HK-2 (cell line): ENCODE measurements at regions not wholly inside any gene's neighbourhood (a gene's known extent, or its start where the extent isn't known, plus 50 kb on each side); places are given as distances from the start of the nearest gene placed in this dataset.
A peak's percentile ranks its signal among the peaks of the same experiment; 100 is the strongest.

Experiments used
- DNase-seq: peaks from one replicate; pipeline ENCODE4 v3.0.0-alpha.2; 2018; ENCODE audit not compliant: unreplicated experiment

DNA sequence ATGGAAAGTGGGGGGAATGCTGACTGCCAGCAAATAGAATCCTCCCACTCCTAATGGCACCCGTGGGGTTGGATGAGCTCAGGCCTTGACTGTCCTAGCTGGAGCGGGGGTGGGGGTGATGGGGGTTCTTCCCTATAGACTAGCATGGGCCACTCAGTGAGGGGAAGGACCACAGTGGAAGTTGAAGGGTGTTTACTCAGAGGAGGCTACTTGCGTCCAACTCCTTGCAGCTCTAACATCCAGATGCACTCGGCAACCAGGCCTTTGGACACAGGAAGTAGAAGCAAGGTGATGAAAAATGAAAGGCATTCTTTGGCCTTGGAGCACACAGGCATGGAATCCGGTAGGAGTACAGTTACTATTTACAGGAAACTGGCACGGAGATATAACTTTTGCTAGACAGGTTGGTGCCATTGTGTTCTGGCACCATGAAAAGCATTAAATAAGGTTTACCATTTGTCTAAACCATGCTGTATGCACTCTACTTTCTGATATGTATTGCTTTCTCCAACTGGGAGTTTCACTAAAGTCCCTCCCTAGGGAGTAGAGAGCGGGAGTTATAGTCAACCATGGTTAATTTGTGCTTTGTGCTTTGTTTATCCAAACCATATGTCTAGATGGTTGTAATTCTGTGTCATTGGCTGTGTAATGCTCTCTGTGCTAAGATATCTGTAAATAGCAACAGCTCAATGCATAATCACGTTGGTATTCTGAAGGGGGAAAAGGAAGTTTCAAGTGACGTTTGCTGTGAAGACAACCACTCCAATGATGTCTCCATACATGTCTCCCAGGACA lies 125.3 kb downstream of the TSHZ3 start:
- DNase-seq = no peak

DNA sequence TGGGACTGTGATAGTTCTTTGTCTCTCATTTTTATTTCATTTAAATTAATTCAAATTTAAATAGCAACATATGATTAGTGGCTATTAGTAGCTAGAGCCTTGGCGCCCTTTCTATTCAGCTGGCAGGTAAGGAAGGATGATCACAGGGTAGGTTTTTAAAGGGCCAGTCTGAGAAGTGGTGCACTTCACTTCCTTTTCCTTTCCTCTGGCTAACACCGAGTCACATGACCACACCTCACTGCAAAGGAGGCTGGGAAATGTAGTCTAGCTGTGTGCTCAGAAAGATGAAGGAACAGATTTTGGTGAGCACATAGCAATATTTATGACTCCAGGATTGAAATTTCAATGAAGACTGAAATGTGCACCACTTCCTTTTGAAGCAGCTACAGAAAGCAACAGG lies 128.7 kb downstream of the TSHZ3 start:
- no peak for DNase-seq

DNA sequence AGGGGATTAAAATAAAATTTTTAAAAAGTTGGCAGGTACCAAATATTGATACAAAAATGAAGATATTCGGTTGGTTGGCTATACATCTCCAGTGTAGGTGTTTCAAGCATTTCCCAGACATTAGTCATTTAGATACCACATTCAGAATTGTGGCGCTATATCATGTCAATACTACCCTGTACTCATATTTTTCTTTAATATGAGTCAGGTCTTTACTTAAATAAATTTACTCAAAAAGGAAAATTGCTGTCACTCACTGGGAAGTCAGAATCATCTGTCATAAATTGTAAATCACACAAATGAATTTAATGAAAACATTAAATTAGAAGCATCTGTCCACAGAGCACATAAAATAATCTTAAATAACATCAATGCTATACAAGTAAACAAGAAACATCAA lies 134.2 kb downstream of the TSHZ3 start:
- no peak for DNase-seq

DNA sequence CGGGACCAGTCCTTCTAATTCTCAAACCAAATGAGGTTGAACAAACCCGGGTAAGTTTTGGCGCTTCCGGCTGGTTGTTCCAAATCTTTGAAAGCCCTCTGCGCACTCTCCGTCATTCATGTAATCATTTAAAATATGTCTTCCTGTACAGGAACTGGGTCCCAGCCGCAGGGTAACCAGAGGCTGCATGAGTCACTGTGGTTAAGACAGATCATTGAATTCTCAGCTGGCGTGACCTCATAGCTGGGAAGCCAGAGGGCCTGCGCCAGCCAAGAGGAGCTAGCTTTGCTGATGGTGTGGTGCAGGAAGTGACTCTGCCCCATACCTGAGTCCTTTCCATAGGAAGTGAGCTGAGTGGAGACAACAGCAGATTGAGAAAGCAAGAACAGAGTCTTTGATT lies 135.2 kb downstream of the TSHZ3 start:
- DNase-seq = peak; percentile 92

DNA sequence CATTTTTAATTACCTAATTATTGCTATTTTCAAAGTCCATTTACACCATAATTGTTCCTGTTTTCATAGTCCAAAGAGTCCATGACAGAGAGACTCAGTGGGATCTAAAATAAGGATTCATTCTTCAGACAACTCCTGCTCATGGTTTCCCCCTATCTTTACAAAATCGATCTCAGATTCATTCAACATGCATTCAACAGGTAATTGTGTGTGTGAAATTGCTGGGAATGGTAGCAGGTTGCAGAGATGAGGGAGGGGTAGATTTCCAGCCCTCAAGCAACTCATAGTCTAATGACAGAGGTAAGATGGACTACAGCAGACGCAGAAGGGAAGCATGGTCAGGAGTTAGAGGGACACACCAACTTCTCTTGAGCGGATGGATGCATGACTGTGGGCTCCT lies 138.1 kb downstream of the TSHZ3 start:
- no peak for DNase-seq

DNA sequence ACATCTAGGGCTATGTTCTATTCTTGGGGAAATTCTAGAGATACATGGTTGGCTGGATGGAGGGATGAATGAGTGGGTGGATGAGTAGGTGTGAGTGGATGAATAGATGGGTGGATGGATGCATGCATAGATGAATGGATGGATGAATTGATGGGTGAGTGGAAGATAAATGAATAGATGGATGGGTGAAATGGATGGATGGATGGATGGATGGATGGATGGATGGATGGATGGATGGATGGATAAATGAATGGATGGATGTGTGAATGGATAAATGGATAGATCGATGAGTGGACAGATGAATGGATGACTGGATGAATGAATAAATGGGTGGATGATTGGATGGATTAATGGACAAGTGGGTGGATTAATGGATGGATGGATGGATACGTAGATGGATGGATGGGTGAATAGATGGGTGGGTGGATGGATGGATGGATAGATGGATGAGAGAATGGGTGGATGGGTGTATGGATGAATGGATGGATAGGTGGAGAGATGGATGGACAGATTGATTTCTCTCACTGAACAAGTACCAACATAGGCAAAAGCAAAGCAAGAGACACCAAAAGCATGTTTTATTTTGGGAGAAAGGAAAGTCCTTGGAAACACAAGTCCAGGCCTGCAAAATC lies 143.2 kb downstream of the TSHZ3 start:
- DNase-seq = no peak

DNA sequence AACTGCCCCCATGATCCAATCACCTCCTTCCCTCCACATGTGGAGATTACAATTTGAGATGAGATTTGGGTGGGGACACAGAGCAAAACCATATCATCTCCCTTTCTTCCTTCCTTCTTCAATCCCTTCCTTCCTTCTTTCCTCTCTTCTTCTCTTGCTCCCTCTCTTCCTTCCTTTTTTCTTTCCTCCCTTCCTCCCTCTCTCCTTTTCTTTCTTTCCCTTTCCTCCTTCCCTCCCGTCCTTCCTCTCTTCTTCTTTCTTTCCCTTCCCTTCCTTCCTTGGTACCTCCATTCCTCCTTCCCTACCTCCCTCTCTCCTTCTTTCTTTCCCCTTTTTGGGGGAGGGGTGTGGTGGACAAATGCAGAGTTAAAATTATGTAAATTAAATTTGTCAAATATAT lies 145.1 kb downstream of the TSHZ3 start:
- DNase-seq = no peak

DNA sequence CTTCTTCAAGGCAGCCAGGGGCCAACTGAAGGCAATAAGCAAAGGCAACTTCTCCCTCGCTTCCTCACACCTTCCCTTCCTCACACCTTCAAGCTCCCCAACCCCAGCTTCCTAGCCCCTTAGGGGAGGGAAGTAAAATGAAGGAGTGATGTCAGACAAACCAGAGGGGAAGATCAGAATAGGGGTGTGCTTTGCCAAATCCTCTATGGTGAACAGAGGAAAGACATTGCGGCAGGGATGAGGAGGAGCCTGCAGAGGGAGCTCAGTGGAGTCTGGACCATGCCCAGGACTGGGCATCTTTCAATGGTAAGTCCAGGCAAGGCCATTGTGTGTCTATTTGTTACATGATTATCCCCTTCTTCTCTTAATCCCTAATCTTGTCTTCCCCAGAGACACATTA lies 164.0 kb downstream of the TSHZ3 start:
- no peak for DNase-seq

DNA sequence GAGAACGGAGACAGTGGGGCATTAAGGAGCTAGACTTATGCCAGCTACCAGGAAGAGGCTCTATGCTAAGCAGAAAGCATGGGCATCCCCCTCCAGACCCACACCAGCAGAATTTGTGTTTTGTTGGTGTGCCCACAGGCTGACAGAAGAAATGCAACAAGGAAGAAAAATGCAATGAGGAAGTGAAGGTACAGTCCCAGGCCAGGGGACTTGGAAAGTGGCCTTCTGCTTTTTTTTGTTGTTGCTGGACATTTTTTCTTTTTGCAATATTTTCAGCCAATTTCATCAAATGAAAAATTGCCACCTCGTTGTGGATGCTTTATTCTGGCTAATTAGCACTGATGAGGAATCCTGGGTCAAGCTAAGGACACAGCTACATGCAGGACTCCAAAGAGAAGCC lies 167.7 kb downstream of the TSHZ3 start:
- DNase-seq = no peak

DNA sequence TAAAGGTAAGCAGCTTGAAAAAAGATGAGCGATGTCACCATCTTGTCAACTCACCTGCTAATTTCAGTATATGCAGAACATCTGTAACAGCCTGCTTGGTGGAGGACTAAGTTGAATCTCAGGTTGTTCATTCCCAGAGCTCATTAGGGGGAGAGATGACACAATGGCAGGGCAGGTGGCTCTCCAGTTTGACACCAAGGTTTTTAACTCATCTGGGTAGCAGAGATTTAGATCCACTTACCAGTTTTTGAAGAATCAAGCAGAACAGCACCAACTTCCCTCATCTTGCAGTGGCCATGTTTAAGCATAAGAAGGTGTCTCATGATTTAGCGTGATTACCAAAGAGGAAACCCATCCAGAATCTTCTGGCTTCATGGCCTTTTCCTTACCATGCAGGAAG lies 168.3 kb downstream of the TSHZ3 start:
- no peak for DNase-seq

DNA sequence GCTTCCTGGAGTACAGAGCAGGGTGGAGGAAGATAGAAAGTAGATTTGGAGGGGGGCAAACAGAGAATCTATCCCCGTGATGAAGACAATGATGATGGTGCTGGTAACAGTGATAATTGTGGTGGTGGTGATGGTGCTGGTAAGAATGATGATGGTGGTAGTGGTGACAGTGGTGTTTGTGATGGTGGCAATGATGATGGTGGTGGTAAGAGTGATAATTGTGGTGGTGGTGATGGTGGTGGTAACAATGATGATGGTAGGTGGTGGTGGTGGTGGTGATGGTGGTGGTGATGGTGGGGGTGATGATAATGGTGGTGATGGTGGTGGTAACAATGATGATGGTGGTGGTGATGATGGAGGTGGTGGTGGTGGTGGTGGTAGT lies 169.8 kb downstream of the TSHZ3 start:
- no peak for DNase-seq

DNA sequence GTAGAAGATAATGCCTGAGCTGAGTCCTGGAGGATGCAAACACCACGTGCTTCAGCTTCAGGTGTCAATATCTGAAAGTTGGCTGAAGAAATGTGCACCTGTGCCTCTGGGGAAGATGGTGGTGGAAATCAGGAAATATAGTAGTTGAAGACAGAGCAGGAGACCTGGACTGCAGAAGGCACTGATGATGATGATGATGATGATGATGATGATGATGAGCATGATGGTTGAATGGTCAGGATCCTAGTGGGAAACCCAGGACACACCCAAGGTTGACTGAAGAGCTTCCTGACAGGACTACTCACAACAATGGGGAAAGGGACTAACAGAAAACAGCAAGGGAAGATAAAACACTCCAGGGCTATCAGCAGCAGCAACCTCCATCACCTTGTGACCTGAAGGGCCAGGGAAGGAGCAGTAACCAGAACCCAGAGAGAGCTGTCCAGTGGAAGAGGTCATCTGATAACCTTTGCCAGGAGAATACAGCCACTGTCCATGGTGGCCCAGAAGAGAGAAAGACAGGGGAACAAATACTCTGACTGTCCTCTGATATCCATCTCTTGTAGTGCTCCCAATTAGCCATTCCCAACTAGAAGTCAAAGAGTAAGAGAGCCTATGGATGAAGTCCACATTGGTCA lies 170.3 kb downstream of the TSHZ3 start:
- no peak for DNase-seq

DNA sequence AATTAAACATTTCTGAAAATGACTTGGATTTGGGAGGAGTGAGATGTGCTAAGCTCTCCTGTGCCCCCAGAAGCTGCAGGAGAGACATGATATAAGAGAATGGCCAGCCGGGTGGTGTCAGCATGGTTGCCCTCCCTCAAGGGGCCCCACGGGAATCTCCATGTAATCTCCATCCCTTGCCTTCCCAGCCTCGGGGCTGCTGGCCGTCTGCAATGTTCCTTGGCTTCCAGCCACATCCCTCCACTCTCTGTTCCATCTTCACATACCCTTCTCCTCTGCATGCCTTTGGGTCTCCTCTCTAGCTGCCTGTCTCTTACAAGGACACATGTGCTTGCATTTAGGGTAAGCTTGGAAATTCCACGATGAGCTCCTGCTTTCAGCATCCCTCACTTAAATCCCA lies 172.0 kb downstream of the TSHZ3 start:
- DNase-seq = no peak

DNA sequence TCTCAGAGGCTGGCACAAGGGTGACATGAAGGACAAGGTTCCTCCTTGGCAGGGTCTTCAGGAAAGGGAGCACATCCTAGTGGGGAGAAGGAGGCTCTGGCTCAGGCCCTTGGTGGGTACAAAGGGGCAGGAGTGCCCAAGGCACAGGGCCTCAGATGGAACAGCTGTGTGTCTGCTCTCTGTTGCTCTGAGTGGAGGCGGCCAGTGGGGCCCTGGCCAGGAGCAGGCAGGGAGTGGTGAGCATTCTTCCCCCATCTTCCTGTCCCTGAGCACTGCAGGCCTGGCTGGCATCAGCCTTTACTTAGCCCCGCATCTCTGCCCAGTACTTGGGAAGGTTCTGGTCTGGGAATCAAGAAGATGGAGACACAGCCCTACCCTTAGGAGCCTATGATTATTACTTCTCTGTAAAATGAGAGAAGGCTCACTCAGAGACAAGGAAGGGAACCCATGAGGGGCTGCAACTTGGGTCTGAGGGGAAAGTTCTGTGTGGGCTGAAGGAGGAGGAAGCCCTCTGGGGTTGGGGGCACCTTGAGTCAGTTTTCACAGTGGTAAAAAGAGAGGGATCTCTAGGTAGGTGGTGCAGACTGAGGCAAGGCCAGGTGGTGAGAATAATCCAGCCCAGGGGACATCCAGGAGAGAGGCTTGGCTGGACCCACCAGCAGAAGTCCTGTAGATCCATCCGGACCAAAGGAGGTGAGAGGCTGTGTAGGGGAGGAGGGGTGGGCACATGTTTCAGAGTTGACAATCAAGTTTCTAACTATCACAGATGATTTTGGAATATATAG lies 173.5 kb downstream of the TSHZ3 start:
- no peak for DNase-seq

DNA sequence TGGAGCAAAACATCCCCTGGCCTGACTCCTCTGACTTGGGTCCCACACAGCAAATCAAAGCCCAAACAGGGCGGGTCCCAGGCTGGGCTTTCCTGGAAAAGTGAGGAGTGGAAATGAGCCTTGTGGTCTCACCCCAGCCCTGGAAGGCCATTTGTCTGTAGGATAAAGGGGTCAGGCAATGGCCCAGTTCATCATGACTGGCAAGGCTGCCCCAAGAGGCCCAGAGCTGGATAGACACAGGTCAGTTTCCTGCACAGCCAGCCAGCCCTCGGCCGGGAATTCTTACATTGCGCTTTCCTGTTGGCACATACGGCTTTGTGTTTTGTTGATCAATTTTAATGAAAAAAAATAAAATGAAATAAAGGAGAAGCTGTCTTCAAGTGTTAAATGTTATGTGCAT lies 174.3 kb downstream of the TSHZ3 start:
- no peak for DNase-seq

DNA sequence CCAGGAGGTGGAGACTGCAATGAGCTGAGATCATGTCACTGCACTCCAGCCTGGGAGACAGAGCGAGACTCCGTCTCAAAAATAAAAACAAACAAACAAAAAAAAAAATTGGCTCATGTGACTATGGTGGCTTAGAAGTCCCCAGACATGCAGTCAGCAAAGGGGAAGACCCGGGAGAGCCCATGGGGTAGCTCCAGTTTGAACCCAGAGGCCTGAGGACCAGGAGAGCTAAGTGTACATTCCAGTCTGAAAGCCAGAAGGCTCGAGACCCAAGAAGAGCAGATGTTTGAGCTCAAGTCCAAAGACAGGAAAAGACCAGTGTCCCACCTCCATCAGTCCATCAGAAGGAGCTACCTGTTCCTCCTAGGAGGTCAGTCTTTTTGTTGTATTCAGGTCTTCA lies 175.2 kb downstream of the TSHZ3 start:
- no peak for DNase-seq

DNA sequence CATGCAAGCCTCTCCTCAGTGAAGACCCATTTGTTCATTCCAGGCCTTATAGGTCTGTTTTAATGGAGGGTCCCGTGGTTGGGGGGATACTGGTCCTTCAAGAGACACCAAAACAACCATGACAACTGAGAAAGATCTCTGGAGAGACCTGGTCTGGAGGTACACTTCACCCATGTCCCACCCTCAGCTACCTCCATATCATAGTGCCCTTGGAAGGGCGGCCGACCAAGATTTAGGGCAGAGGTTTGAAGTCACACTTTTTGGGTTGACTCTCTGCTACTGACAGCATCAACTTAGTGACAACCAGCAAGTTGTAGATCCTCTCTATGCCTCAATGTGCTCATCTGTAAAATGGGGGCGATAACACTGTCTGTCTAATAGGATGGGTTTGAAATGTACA lies 177.3 kb downstream of the TSHZ3 start:
- DNase-seq = no peak

DNA sequence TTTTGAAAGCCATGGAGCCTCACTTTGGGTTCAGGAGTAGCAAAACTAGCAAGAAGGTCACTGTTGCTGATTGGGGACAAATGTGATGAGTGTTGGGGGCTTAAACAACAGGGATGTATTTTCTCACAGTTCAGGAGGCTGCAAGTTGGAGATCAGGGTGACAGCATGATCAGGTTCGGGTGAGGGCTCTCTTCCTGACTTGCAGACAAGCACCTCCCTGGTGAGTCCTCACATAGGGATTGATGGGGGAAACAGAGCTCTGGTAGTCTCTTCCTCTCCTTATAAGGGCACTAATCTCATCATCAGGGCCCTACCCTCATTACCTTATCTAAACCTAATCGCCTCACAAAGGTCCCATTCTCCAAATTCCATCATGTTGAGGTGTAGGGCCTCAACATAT lies 179.2 kb downstream of the TSHZ3 start:
- DNase-seq = no peak

DNA sequence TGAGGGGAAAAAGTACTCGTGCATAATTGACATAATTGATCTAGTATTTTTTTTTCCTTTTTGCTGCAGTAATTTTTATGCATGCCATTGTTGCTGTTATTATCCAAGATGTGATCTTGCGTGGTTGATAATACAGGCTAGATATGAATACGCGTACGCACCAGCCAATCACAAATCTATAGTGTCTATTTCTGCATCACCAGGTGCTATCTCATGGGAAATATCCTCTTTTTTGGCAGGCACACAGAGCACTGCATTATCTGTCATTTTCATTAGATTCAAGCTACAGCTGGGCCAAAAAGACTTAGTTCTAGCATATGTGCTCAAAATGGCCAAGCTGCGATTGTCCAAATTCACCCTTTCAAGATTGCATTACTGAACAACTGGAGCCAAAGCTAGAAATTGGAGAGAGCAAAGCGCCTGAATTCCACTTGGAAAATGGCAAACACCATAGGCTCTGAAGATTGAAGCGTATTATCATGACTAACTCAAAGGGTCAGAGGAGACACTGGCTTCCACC lies 181.1 kb downstream of the TSHZ3 start:
- no peak for DNase-seq

DNA sequence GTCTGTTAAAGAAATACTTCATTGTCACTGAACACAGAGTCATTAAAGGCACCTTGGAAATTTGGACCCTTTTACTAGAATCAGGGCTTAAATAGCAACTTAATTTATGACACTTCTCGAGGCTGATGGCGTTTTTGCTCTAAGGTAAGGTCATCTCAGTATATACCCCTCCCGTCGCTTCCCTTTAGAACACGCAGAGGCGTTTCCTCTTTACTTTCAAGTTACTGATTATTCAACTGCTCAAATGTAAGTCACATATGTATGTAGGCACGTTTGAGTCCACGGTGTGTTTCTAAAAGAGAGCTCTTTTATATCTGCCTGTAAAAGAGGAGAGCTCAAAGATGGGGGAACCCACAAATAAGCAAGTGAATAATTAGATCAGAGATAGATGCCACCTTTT lies 181.5 kb downstream of the TSHZ3 start:
- DNase-seq = no peak

DNA sequence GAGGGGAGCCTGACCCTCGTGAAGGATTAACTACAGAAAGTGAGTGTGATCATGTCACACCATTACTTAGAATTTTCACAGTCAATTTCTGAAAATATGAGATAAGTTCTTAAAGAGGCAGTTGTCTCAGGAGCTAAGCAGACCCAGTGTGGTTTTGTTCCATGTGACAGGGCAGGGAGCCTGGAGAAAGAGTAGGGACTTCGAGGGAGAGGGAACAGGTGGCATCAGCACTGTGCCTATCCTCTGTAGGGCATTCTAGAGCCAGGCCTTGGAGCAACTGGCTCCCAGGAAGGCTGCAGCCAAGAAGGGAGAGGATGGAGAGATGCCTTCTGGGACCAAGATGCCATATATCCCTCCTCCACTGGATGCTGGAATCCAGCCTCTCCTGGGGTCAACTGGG lies 183.0 kb downstream of the TSHZ3 start:
- DNase-seq = no peak

DNA sequence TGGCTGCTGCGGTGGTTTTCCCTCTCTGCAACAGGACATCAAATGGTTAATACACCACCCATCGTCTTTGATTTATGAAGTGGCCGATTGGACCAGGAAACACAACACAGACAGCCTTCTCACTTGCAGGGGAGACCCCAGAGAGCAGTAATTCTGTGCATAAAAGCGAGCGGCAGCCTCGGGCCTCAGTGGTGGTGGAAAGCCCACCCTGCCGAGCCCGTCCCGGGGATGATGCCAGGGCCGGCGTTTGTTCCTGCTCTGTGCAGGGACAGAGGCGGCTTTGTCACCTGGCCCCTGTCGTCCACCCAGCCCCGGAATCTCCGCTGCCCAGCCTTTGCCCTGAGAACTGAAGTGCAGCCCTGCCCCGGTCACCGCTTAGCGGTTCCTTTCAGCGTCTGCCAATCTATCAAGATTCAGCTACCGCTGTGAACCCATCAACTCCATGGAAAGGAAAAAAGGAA lies 184.4 kb downstream of the TSHZ3 start:
- DNase-seq = no peak
